ENCODE measurements at regions not wholly inside any gene's neighbourhood (a gene's known extent, or its start where the extent isn't known, plus 50 kb on each side); places are given as distances from the start of the nearest gene placed in this dataset.

GRCh38 chr15:98363416-98363815 is 284.9 kb upstream of the IGF1R start:
- TF ChIP-seq CTCF (IDR thresholded peaks at IDR 0.05; ENCODE audit: insufficient read depth, low read depth, low read length) (no peak), EZH2 (IDR thresholded peaks at IDR 0.05; ENCODE audit: insufficient read depth, low read length) (no peak)
